HEK293T (cell line): ENCODE measurements at regions not wholly inside any gene's neighbourhood (a gene's known extent, or its start where the extent isn't known, plus 50 kb on each side); places are given as distances from the start of the nearest gene placed in this dataset.

ENCODE experiments used
- CTCF ChIA-PET: fragments of 350-600 bp; formaldehyde crosslinking; extraction: SDS; loops from one replicate; lab custom pipeline; 2021; ENCODE audit warnings: antibody characterized with exemption, inconsistent platforms; lab: Yijun Ruan, JAX
- POLR2A ChIA-PET: fragments of 350-600 bp; formaldehyde crosslinking; extraction: SDS; loops from one replicate; lab custom pipeline; 2020; ENCODE audit warnings: antibody characterized with exemption, inconsistent platforms; lab: Yijun Ruan, JAX
- DNase-seq: peaks from one replicate; pipeline ENCODE4 v3.0.0; 2012; ENCODE audit warnings: mixed read lengths; ENCODE audit errors: extremely low spot score
- ARNT ChIP-seq: fragments of 450-650 bp; IDR thresholded peaks from 2 replicates; pipeline ENCODE4 v1.6.1; 2017; ENCODE audit warnings: mild to moderate bottlenecking
- BHLHE40 ChIP-seq: fragments of 450-650 bp; IDR thresholded peaks from 2 replicates; pipeline ENCODE4 v1.6.1; 2016; ENCODE audit warnings: mild to moderate bottlenecking, moderate library complexity, borderline replicate concordance
- CTBP1 ChIP-seq: fragments of 450-650 bp; IDR thresholded peaks from 2 replicates; pipeline ENCODE4 v1.6.1; 2016; ENCODE audit warnings: borderline replicate concordance
- ELF4 ChIP-seq: fragments of 450-650 bp; IDR thresholded peaks from 2 replicates; pipeline ENCODE4 v1.6.1; 2017; ENCODE audit warnings: antibody characterized with exemption
- FOXA1 ChIP-seq: fragments of 450-650 bp; IDR thresholded peaks from 2 replicates; pipeline ENCODE4 v1.6.1; 2016; ENCODE audit warnings: mild to moderate bottlenecking
- FOXK2 ChIP-seq: fragments of 450-650 bp; IDR thresholded peaks from 2 replicates; pipeline ENCODE4 v1.6.1; 2016; ENCODE audit warnings: mild to moderate bottlenecking
- FOXM1 ChIP-seq: fragments of 450-650 bp; IDR thresholded peaks from 2 replicates; pipeline ENCODE4 v1.6.1; 2017; ENCODE audit warnings: mild to moderate bottlenecking, borderline replicate concordance
- HDGF ChIP-seq: fragments of 450-650 bp; IDR thresholded peaks from 2 replicates; pipeline ENCODE4 v1.6.1; 2017; ENCODE audit warnings: antibody characterized with exemption, borderline replicate concordance
- L3MBTL2 ChIP-seq: fragments of 450-650 bp; conservative IDR thresholded peaks from 2 replicates; pipeline ENCODE4 v1.6.1; 2016; ENCODE audit warnings: mild to moderate bottlenecking
- LEF1 ChIP-seq: fragments of 450-650 bp; IDR thresholded peaks from 2 replicates; pipeline ENCODE4 v1.6.1; 2017; ENCODE audit warnings: mild to moderate bottlenecking, borderline replicate concordance
- NFRKB ChIP-seq: fragments of 450-650 bp; IDR thresholded peaks from 2 replicates; pipeline ENCODE4 v1.6.1; 2016; ENCODE audit warnings: mild to moderate bottlenecking, moderate library complexity
- PKNOX1 ChIP-seq: fragments of 450-650 bp; IDR thresholded peaks from 2 replicates; pipeline ENCODE4 v1.6.1; 2016
- SP1 ChIP-seq: fragments of 450-650 bp; IDR thresholded peaks from 2 replicates; pipeline ENCODE4 v1.6.1; 2017
- SUZ12 ChIP-seq: fragments of 450-650 bp; IDR thresholded peaks from 2 replicates; pipeline ENCODE4 v1.6.1; 2016; ENCODE audit warnings: mild to moderate bottlenecking
- TARDBP ChIP-seq: fragments of 450-650 bp; IDR thresholded peaks from 2 replicates; pipeline ENCODE4 v1.6.1; 2016
- ZNF384 ChIP-seq: fragments of 450-650 bp; IDR thresholded peaks from 2 replicates; pipeline ENCODE4 v1.6.1; 2016

GRCh38 chr5:21236104-21236503, 1248.1 kb upstream of the CDH18 start:
- DNase-seq, result no peak
- TF ChIP-seq LEF1 (no peak), CTBP1 (no peak), TARDBP (no peak), NFRKB (no peak)
- ChIA-PET POLR2A (no interaction called here), CTCF (no interaction called here)

DNA sequence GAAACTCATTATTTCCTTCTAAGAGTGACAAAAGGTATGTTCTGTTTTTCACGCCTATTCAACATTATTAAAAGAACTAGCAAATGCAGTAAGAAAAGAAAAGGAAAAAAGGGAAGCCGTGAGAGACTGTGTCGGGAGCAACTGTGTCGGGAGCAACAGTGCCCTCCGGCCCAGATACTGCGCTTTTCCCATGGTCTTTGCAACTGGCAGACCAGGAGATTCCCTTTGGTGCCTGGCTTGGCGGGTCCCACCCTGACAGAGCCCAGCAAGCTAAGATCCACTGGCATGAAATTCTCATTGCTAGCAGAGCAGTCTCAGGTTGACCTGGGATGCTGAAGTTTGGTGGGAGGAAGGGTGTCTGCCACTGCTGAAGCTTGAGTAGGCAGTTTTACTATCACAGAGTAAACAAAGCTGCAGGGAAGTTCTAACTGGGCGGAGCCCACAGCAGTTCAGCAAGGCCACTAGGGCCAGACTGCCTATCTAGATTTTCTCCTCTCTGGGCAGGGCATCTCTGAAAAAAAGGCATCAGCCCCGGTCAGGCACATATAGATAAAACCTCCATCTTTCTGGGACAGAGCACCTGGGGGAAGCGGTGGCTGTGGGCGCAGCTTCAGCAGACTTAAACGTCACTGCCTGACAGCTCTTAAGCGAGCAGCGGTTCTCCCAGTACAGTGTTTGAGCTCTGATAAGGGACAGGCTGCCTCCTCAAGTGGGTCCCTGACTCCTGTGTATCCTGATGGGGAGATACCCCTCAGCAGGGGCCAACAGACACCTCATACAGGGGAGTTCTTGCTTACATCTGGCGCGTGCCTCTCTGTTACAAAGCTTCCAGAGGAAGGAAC, 1237.4 kb upstream of the CDH18 start:
- TF ChIP-seq ARNT, result no peak
- no peak for TF ChIP-seq SUZ12
- no peak for TF ChIP-seq NFRKB
- TF ChIP-seq CTBP1, result no peak
- no peak for TF ChIP-seq FOXK2
- TF ChIP-seq TARDBP, result no peak
- no peak for TF ChIP-seq ELF4
- no peak for TF ChIP-seq HDGF
- no peak for TF ChIP-seq PKNOX1
- TF ChIP-seq LEF1, result no peak
- TF ChIP-seq BHLHE40, result no peak
- no peak for TF ChIP-seq FOXM1
- TF ChIP-seq ZNF384, result no peak
- no peak for TF ChIP-seq SP1
- TF ChIP-seq L3MBTL2, result no peak
- TF ChIP-seq FOXA1, result no peak
- DNase-seq, result no peak
- ChIA-PET CTCF (no interaction called here), POLR2A (no interaction called here)

DNA sequence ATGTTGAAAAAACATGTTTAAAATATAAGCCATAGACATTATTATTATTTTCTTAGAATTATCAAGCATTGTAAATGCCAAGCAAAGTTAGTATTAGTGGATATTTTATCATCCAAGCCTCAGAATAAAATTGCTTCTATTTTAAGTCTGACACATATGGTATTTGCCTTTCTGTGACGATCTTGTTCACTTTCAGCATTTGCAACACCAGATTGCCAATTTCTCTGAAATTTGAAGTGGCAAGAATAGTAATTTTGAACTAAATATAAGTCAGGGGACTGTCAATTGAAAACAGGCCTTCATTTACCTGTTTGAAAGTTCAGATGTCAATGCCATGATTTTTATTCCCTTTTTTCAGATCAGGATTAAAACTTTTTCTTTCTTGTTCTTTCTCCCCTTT, 1233.6 kb upstream of the CDH18 start:
- CTCF ChIA-PET, result no interaction called here
- POLR2A ChIA-PET, result no interaction called here
- DNase-seq, result no peak
- TF ChIP-seq ELF4 (no peak), LEF1 (no peak), CTBP1 (no peak), SUZ12 (no peak), BHLHE40 (no peak), FOXA1 (no peak)

- no peak for DNase-seq
- ChIA-PET POLR2A (no interaction called here), CTCF (no interaction called here)
- TF ChIP-seq PKNOX1 (no peak), ELF4 (no peak), ARNT (no peak), HDGF (no peak), CTBP1 (no peak), BHLHE40 (no peak), FOXA1 (no peak), ZNF384 (no peak), FOXM1 (no peak), L3MBTL2 (no peak), FOXK2 (no peak), SP1 (no peak), LEF1 (no peak), TARDBP (no peak), NFRKB (no peak), SUZ12 (no peak)
These were observed 1232.0 kb upstream of the CDH18 start for GRCh38 chr5:21219966-21220365.

GRCh38 chr5:21219251-21219650, 1231.3 kb upstream of the CDH18 start:
- peak; percentile 26 for DNase-seq
- ChIA-PET POLR2A (no interaction called here), CTCF (no interaction called here)
- TF ChIP-seq ARNT (no peak), PKNOX1 (no peak), BHLHE40 (no peak), ZNF384 (no peak), FOXK2 (no peak), LEF1 (no peak), TARDBP (no peak), ELF4 (no peak), HDGF (no peak), SUZ12 (no peak), L3MBTL2 (no peak), FOXA1 (no peak), SP1 (no peak), NFRKB (no peak), CTBP1 (no peak), FOXM1 (no peak)

- DNase-seq, result no peak
- POLR2A ChIA-PET, result no interaction called here
- TF ChIP-seq ARNT (no peak), SP1 (no peak), SUZ12 (no peak), FOXK2 (no peak), LEF1 (no peak), PKNOX1 (no peak), NFRKB (no peak), BHLHE40 (no peak), ELF4 (no peak), TARDBP (no peak), FOXA1 (no peak), L3MBTL2 (no peak), FOXM1 (no peak), ZNF384 (no peak), CTBP1 (no peak), HDGF (no peak)
- CTCF ChIA-PET, result no interaction called here
These were observed 1224.0 kb upstream of the CDH18 start for GRCh38 chr5:21212026-21212425.
